MM.1S (cell line): ENCODE measurements at regions not wholly inside any gene's neighbourhood (a gene's known extent, or its start where the extent isn't known, plus 50 kb on each side); places are given as distances from the start of the nearest gene placed in this dataset.

Experiments
- DNase-seq: peaks from one replicate; pipeline ENCODE4 v3.0.0-alpha.2; 2015
- H2AFZ ChIP-seq: fragments of 300-600 bp; sonication (generic); 2 replicates; pipeline ENCODE4 v1.6.0; 2016; ENCODE audit warnings: antibody characterized with exemption, low read length
- H3F3A ChIP-seq: fragments of 300-600 bp; sonication (generic); 2 replicates; pipeline ENCODE4 v1.6.1; 2016; ENCODE audit warnings: mild to moderate bottlenecking, antibody characterized with exemption, low read length, moderate library complexity, mixed read lengths; ENCODE audit not compliant: insufficient read depth
- H3K27ac ChIP-seq: fragments of 300-600 bp; sonication (generic); 2 replicates; pipeline ENCODE4 v1.5.1; 2016; ENCODE audit warnings: mild to moderate bottlenecking, low read length
- H3K27me3 ChIP-seq: fragments of 300-600 bp; sonication (generic); replicated peaks from 2 replicates; pipeline ENCODE4 v1.6.0; 2016; ENCODE audit warnings: low read length; ENCODE audit not compliant: insufficient read depth
- H3K36me3 ChIP-seq: fragments of 300-600 bp; sonication (generic); replicated peaks from 2 replicates; pipeline ENCODE4 v1.6.1; 2016; ENCODE audit warnings: mild to moderate bottlenecking, low read length, mixed read lengths; ENCODE audit not compliant: insufficient read depth
- H3K4me1 ChIP-seq: fragments of 300-600 bp; sonication (generic); 2 replicates; pipeline ENCODE4 v1.6.1; 2016; ENCODE audit warnings: low read length, mixed read lengths
- H3K4me2 ChIP-seq: fragments of 300-600 bp; sonication (generic); 2 replicates; pipeline ENCODE4 v1.6.0; 2016; ENCODE audit warnings: low read depth, low read length
- H3K4me3 ChIP-seq: fragments of 300-600 bp; sonication (generic); 2 replicates; pipeline ENCODE4 v1.5.1; 2016; ENCODE audit warnings: low read length, mixed read lengths
- H3K79me2 ChIP-seq: fragments of 300-600 bp; sonication (generic); 2 replicates; pipeline ENCODE4 v1.6.1; 2016; ENCODE audit warnings: mixed run types, low read length, mixed read lengths
- H3K9ac ChIP-seq: fragments of 300-600 bp; sonication (generic); 2 replicates; pipeline ENCODE4 v1.6.1; 2016; ENCODE audit warnings: low read length, mixed read lengths
- H3K9me2 ChIP-seq: fragments of 300-600 bp; sonication (generic); replicated peaks from 2 replicates; pipeline ENCODE4 v1.6.1; 2016; ENCODE audit warnings: mild to moderate bottlenecking, low read length, mixed read lengths; ENCODE audit not compliant: insufficient read depth
- H3K9me3 ChIP-seq: fragments of 300-600 bp; sonication (generic); replicated peaks from 2 replicates; pipeline ENCODE4 v1.6.1; 2016; ENCODE audit warnings: mild to moderate bottlenecking, low read length, mixed read lengths; ENCODE audit not compliant: insufficient read depth
- H4K20me1 ChIP-seq: fragments of 300-600 bp; sonication (generic); 2 replicates; pipeline ENCODE4 v1.6.1; 2016; ENCODE audit warnings: mild to moderate bottlenecking, low read length, moderate library complexity, mixed read lengths; ENCODE audit not compliant: insufficient read depth
- CTCF ChIP-seq: fragments of 300-600 bp; sonication (generic); IDR thresholded peaks from 2 replicates; pipeline ENCODE4 v1.5.1; 2016; ENCODE audit warnings: antibody characterized with exemption, low read length, mixed read lengths
- EZH2 ChIP-seq: fragments of 300-600 bp; sonication (generic); optimal IDR thresholded peaks from 2 replicates; pipeline ENCODE3; 2017; ENCODE audit warnings: low read depth, mild to moderate bottlenecking, antibody characterized with exemption, low read length, mixed read lengths
- EZH2phosphoT487 ChIP-seq: fragments of 300-600 bp; sonication (generic); IDR thresholded peaks from 2 replicates; pipeline ENCODE4 v1.6.1; 2018; ENCODE audit warnings: antibody characterized with exemption, low read length

- no peaks in the 10 kb centered on the region for H3K9me2 ChIP-seq
- H3K36me3 ChIP-seq: no peaks in the 10 kb centered on the region
- no peaks in the 10 kb centered on the region for H3K9me3 ChIP-seq
- no peak overlapping the region for H3K4me2 ChIP-seq
- H3K4me1 ChIP-seq: no peaks in the 10 kb centered on the region
- H3K27me3 ChIP-seq: no peaks in the 10 kb centered on the region
- H3K79me2 ChIP-seq: no peaks in the 10 kb centered on the region
- no peak overlapping the region for H2AFZ ChIP-seq
- no peak for DNase-seq
- no peak overlapping the region for H3K9ac ChIP-seq
- H3F3A ChIP-seq: no peaks in the 10 kb centered on the region
- H4K20me1 ChIP-seq: no peaks in the 10 kb centered on the region
- no peak for TF ChIP-seq EZH2
- no peak for TF ChIP-seq EZH2phosphoT487
- no peak for TF ChIP-seq CTCF
- no peak overlapping the region for H3K4me3 ChIP-seq
- H3K27ac ChIP-seq: no peak overlapping the region
Observed at GRCh38 chr10:10791869-10792268, 225.8 kb upstream of the CELF2 start.

GRCh38 chr10:10792681-10793080 lies 225.0 kb upstream of the CELF2 start:
- Histone ChIP-seq H3K36me3 (no peaks in the 10 kb centered on the region), H3K4me1 (no peaks in the 10 kb centered on the region), H3K79me2 (no peaks in the 10 kb centered on the region), H3K4me3 (no peak overlapping the region), H3K27ac (no peak overlapping the region), H3K27me3 (no peaks in the 10 kb centered on the region), H4K20me1 (no peaks in the 10 kb centered on the region), H3F3A (no peaks in the 10 kb centered on the region), H3K9me3 (no peaks in the 10 kb centered on the region), H2AFZ (no peak overlapping the region), H3K4me2 (no peak overlapping the region), H3K9ac (no peak overlapping the region), H3K9me2 (no peaks in the 10 kb centered on the region)
- DNase-seq: no peak
- TF ChIP-seq EZH2phosphoT487 (no peak), CTCF (no peak), EZH2 (no peak)

- Histone ChIP-seq H3K79me2 (no peaks in the 10 kb centered on the region), H3K4me3 (no peak overlapping the region), H3K9me3 (no peaks in the 10 kb centered on the region), H3K9me2 (no peaks in the 10 kb centered on the region), H2AFZ (no peak overlapping the region), H3K27ac (no peak overlapping the region), H4K20me1 (no peaks in the 10 kb centered on the region), H3F3A (no peaks in the 10 kb centered on the region), H3K4me2 (no peak overlapping the region), H3K36me3 (no peaks in the 10 kb centered on the region), H3K9ac (no peak overlapping the region), H3K27me3 (no peaks in the 10 kb centered on the region), H3K4me1 (no peaks in the 10 kb centered on the region)
- TF ChIP-seq CTCF (no peak), EZH2 (no peak), EZH2phosphoT487 (no peak)
- no peak for DNase-seq
Observed at GRCh38 chr10:10794046-10794445, 223.6 kb upstream of the CELF2 start.

GRCh38 chr10:10794791-10795191 lies 222.9 kb upstream of the CELF2 start:
- no peak overlapping the region for H3K4me3 ChIP-seq
- no peaks in the 10 kb centered on the region for H4K20me1 ChIP-seq
- H3K4me1 ChIP-seq: no peaks in the 10 kb centered on the region
- TF ChIP-seq EZH2 (no peak), CTCF (no peak), EZH2phosphoT487 (no peak)
- no peaks in the 10 kb centered on the region for H3K27me3 ChIP-seq
- H3K4me2 ChIP-seq: no peak overlapping the region
- H3K9ac ChIP-seq: no peak overlapping the region
- no peaks in the 10 kb centered on the region for H3K36me3 ChIP-seq
- no peaks in the 10 kb centered on the region for H3K9me3 ChIP-seq
- no peak for DNase-seq
- no peak overlapping the region for H3K27ac ChIP-seq
- no peak overlapping the region for H2AFZ ChIP-seq
- no peaks in the 10 kb centered on the region for H3K79me2 ChIP-seq
- no peaks in the 10 kb centered on the region for H3K9me2 ChIP-seq
- H3F3A ChIP-seq: no peaks in the 10 kb centered on the region
